ENCODE measurements at regions not wholly inside any gene's neighbourhood (a gene's known extent, or its start where the extent isn't known, plus 50 kb on each side); places are given as distances from the start of the nearest gene placed in this dataset.

GRCh38 chr9:106724566-106724965 is 138.4 kb upstream of the ZNF462 start:
- TF ChIP-seq, protein P1, sequence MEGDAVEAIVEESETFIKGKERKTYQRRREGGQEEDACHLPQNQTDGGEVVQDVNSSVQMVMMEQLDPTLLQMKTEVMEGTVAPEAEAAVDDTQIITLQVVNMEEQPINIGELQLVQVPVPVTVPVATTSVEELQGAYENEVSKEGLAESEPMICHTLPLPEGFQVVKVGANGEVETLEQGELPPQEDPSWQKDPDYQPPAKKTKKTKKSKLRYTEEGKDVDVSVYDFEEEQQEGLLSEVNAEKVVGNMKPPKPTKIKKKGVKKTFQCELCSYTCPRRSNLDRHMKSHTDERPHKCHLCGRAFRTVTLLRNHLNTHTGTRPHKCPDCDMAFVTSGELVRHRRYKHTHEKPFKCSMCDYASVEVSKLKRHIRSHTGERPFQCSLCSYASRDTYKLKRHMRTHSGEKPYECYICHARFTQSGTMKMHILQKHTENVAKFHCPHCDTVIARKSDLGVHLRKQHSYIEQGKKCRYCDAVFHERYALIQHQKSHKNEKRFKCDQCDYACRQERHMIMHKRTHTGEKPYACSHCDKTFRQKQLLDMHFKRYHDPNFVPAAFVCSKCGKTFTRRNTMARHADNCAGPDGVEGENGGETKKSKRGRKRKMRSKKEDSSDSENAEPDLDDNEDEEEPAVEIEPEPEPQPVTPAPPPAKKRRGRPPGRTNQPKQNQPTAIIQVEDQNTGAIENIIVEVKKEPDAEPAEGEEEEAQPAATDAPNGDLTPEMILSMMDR (IDR thresholded peaks at IDR 0.05; ENCODE audit: unreplicated experiment): no peak
- Mint-ChIP-seq H3K36me3 (no peaks in the 10 kb centered on the region), H3K4me3 (no peak overlapping the region), H3K27me3 (ENCODE audit: low read depth) (no peaks in the 10 kb centered on the region), H3K9me3 (peaks cover 5% of the 10 kb centered on the region), H3K27ac (no peak overlapping the region), H3K4me1 (peaks cover 11% of the 10 kb centered on the region)
- no peak for DNase-seq (ENCODE audit: low spot score in 2 of 2, unreplicated experiment in 2 of 2)

DNA sequence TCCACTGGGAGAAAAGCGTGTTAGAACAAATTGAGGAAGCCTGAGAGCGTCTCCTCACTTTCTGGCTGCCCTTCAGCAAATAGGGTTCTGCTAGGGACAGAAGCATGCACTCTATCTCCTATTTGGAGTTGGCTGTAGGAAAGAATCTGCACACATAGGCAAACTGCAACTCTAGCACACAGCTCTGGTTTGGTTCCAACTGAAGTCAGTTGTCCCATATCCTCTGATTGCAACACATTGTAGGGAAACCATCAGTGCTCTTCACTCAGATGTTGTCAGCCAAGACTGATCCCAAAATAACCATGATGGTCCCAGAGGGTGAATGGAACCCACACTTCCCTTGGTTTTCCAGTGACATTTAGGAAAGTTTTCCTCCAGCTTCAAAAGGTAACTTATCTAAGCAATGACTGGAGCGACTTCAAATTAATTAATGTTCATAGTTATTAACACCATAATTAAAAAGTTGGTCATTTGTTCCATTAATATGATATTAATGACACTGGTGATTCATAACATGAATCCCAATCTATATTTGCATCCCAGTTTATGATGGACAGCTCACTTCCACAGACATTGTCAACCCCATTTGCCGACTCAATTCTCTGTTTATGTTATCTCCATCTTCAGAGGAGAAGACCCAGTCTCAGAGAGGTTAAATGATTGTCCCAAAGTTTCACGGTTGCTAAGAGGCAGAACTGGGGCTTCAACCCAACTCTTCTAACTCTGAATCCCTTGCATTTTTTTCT is 136.7 kb upstream of the ZNF462 start:
- Mint-ChIP-seq H3K36me3 (no peaks in the 10 kb centered on the region), H3K27me3 (ENCODE audit: low read depth) (no peaks in the 10 kb centered on the region)
- TF ChIP-seq, protein P1 (IDR thresholded peaks at IDR 0.05; ENCODE audit: unreplicated experiment): no peak

GRCh38 chr9:106727969-106728368 is 135.0 kb upstream of the ZNF462 start:
- TF ChIP-seq, protein P1 (IDR thresholded peaks at IDR 0.05; ENCODE audit: unreplicated experiment): no peak
- no peak overlapping the region for H3K27ac Mint-ChIP-seq
- H3K9me3 Mint-ChIP-seq: no peaks in the 10 kb centered on the region
- no peaks in the 10 kb centered on the region for H3K36me3 Mint-ChIP-seq
- no peaks in the 10 kb centered on the region for H3K27me3 Mint-ChIP-seq (ENCODE audit: low read depth)
- H3K4me1 Mint-ChIP-seq: peaks cover 21% of the 10 kb centered on the region
- DNase-seq (ENCODE audit: low spot score in 2 of 2, unreplicated experiment in 2 of 2): no peak
- H3K4me3 Mint-ChIP-seq: no peak overlapping the region

More for the DNA sequence above, 136.7 kb upstream of the ZNF462 start:
- no peak overlapping the region for H3K27ac Mint-ChIP-seq
- H3K9me3 Mint-ChIP-seq: peaks cover 5% of the 10 kb centered on the region
- no peak for DNase-seq (ENCODE audit: low spot score in 2 of 2, unreplicated experiment in 2 of 2)
- H3K4me3 Mint-ChIP-seq: no peak overlapping the region
- peaks cover 11% of the 10 kb centered on the region for H3K4me1 Mint-ChIP-seq

GRCh38 chr9:106728860-106729259 is 134.1 kb upstream of the ZNF462 start:
- Mint-ChIP-seq H3K4me3 (no peak overlapping the region), H3K9me3 (no peaks in the 10 kb centered on the region), H3K27ac (no peak overlapping the region), H3K27me3 (ENCODE audit: low read depth) (no peaks in the 10 kb centered on the region), H3K4me1 (peaks cover 29% of the 10 kb centered on the region), H3K36me3 (no peaks in the 10 kb centered on the region)
- TF ChIP-seq, protein P1 (IDR thresholded peaks at IDR 0.05; ENCODE audit: unreplicated experiment): no peak
- no peak for DNase-seq (ENCODE audit: low spot score in 2 of 2, unreplicated experiment in 2 of 2)

DNA sequence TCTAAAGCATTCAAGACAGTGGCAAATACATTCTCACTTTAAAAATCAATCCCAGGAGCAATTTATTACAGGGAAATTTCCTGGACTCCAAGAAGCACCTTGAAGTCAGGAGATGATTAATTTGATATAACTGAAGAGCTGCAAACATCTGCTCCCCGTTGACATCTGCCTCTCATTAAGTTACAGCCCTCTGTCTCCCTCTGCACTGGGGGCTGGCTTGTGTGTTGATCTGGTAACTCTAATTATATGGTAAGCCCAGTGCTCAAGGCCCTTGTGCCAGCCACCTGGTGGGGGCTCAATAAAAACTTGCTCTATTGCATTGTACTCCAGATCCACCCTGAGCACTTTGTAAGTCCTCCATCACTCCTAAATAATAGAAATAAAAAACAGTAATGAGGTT is 131.1 kb upstream of the ZNF462 start:
- Mint-ChIP-seq H3K36me3 (no peaks in the 10 kb centered on the region), H3K27ac (no peak overlapping the region), H3K4me1 (peaks cover 21% of the 10 kb centered on the region), H3K9me3 (no peaks in the 10 kb centered on the region), H3K27me3 (ENCODE audit: low read depth) (no peaks in the 10 kb centered on the region), H3K4me3 (no peak overlapping the region)
- TF ChIP-seq, protein P1 (IDR thresholded peaks at IDR 0.05; ENCODE audit: unreplicated experiment): no peak
- DNase-seq (ENCODE audit: low spot score in 2 of 2, unreplicated experiment in 2 of 2): no peak

Data from mesothelial cell of epicardium (in vitro differentiated cells).